ENCODE measurements at regions not wholly inside any gene's neighbourhood (a gene's known extent, or its start where the extent isn't known, plus 50 kb on each side); places are given as distances from the start of the nearest gene placed in this dataset.

DNA sequence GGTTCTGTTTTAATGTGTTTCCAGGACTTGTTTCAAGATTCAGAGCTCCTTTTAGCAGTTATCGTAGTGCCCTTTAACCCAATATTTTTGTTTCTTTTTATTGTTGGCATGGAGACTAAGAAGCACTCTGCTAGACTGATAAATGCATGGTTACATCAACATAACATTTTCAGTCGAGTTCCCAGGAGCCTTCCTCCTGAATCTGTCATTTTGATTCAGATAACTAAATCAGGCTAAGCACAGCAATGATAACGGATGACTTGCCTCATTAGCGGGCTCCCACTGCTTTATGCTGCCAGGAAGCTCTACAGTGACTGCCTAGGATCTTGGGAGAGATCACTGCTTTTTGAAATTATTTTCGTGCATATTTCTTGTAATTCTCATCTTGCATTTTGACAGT, 772.8 kb upstream of the GJE1 start:
- Histone ChIP-seq H3K27ac (ENCODE audit: low read length) (no peak overlapping the region), H3K27me3 (ENCODE audit: low read depth, low read length) (no peaks in the 10 kb centered on the region), H3K4me1 (ENCODE audit: control insufficient read depth in 1 of 2, insufficient read depth in 2 of 2, low read length in 2 of 2) (no peaks in the 10 kb centered on the region), H3K4me3 (ENCODE audit: low read depth in 1 of 2, low read length in 2 of 2) (peak overlapping the region in 1 of 2 donors; percentile 18), H3K9me3 (ENCODE audit: control insufficient read depth in 1 of 2, low read length in 2 of 2) (no peaks in the 10 kb centered on the region), H3K36me3 (ENCODE audit: control insufficient read depth in 1 of 2, insufficient read depth in 2 of 2, low read length in 2 of 2) (no peaks in the 10 kb centered on the region)

- Histone ChIP-seq H3K36me3 (ENCODE audit: control insufficient read depth in 1 of 2, insufficient read depth in 2 of 2, low read length in 2 of 2) (no peaks in the 10 kb centered on the region), H3K27ac (ENCODE audit: low read length) (no peak overlapping the region)
Measured at GRCh38 chr6:141354191-141354955, 778.4 kb upstream of the GJE1 start.

GRCh38 chr6:141351721-141352120, 781.0 kb upstream of the GJE1 start:
- Histone ChIP-seq H3K4me3 (ENCODE audit: low read depth in 1 of 2, low read length in 2 of 2) (no peak overlapping the region), H3K4me1 (ENCODE audit: control insufficient read depth in 1 of 2, insufficient read depth in 2 of 2, low read length in 2 of 2) (no peaks in the 10 kb centered on the region), H3K27ac (ENCODE audit: low read length) (no peak overlapping the region), H3K9me3 (ENCODE audit: control insufficient read depth in 1 of 2, low read length in 2 of 2) (no peaks in the 10 kb centered on the region), H3K27me3 (ENCODE audit: low read depth, low read length) (no peaks in the 10 kb centered on the region), H3K36me3 (ENCODE audit: control insufficient read depth in 1 of 2, insufficient read depth in 2 of 2, low read length in 2 of 2) (no peaks in the 10 kb centered on the region)

More at GRCh38 chr6:141354191-141354955, 778.4 kb upstream of the GJE1 start:
- no peak overlapping the region for H3K4me3 ChIP-seq (ENCODE audit: low read depth in 1 of 2, low read length in 2 of 2)
- H3K4me1 ChIP-seq (ENCODE audit: control insufficient read depth in 1 of 2, insufficient read depth in 2 of 2, low read length in 2 of 2), result no peaks in the 10 kb centered on the region
- no peaks in the 10 kb centered on the region for H3K9me3 ChIP-seq (ENCODE audit: control insufficient read depth in 1 of 2, low read length in 2 of 2)
- H3K27me3 ChIP-seq (ENCODE audit: low read depth, low read length), result no peaks in the 10 kb centered on the region

- Histone ChIP-seq H3K27me3 (ENCODE audit: low read depth, low read length) (no peaks in the 10 kb centered on the region), H3K4me1 (ENCODE audit: control insufficient read depth in 1 of 2, insufficient read depth in 2 of 2, low read length in 2 of 2) (no peaks in the 10 kb centered on the region), H3K4me3 (ENCODE audit: low read depth in 1 of 2, low read length in 2 of 2) (no peak overlapping the region), H3K27ac (ENCODE audit: low read length) (no peak overlapping the region), H3K9me3 (ENCODE audit: control insufficient read depth in 1 of 2, low read length in 2 of 2) (no peaks in the 10 kb centered on the region), H3K36me3 (ENCODE audit: control insufficient read depth in 1 of 2, insufficient read depth in 2 of 2, low read length in 2 of 2) (no peaks in the 10 kb centered on the region)
Measured at GRCh38 chr6:141349710-141350109, 783.0 kb upstream of the GJE1 start.

DNA sequence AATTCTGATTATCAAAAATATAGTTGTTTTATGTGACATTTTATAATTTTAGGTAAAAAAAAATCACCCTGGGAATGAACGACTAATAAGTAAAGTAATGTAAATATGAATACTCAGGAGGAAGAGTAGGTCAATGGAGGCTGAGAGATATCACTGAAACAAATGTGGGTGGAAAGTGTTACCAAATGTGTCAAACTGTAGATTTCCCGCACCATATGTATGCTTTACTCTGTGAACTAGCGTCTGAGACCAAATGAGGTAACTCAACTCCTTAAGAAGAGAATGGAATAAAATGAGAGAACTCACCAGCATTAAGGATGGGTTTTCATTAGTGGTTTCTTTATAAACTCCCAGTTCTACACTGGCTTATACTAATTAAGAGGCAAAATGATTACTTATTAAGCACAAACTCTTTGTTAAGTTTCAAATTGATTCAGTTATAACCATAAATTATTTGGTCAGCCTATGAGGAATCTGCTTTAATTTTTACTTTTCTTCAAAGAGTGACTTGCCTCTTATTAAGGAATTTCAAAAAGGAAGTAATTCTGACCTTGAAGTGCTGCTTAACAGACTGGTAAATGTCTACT, 784.7 kb upstream of the GJE1 start:
- no peaks in the 10 kb centered on the region for H3K36me3 ChIP-seq (ENCODE audit: control insufficient read depth in 1 of 2, insufficient read depth in 2 of 2, low read length in 2 of 2)
- no peak overlapping the region for H3K4me3 ChIP-seq (ENCODE audit: low read depth in 1 of 2, low read length in 2 of 2)
- H3K27ac ChIP-seq (ENCODE audit: low read length), result no peak overlapping the region
- H3K4me1 ChIP-seq (ENCODE audit: control insufficient read depth in 1 of 2, insufficient read depth in 2 of 2, low read length in 2 of 2), result no peaks in the 10 kb centered on the region
- no peaks in the 10 kb centered on the region for H3K9me3 ChIP-seq (ENCODE audit: control insufficient read depth in 1 of 2, low read length in 2 of 2)
- H3K27me3 ChIP-seq (ENCODE audit: low read depth, low read length), result no peaks in the 10 kb centered on the region

GRCh38 chr6:141347086-141347485, 785.6 kb upstream of the GJE1 start:
- Histone ChIP-seq H3K27me3 (ENCODE audit: low read depth, low read length) (no peaks in the 10 kb centered on the region), H3K9me3 (ENCODE audit: control insufficient read depth in 1 of 2, low read length in 2 of 2) (no peaks in the 10 kb centered on the region), H3K4me3 (ENCODE audit: low read depth in 1 of 2, low read length in 2 of 2) (no peak overlapping the region), H3K27ac (ENCODE audit: low read length) (no peak overlapping the region), H3K36me3 (ENCODE audit: control insufficient read depth in 1 of 2, insufficient read depth in 2 of 2, low read length in 2 of 2) (no peaks in the 10 kb centered on the region), H3K4me1 (ENCODE audit: control insufficient read depth in 1 of 2, insufficient read depth in 2 of 2, low read length in 2 of 2) (no peaks in the 10 kb centered on the region)

DNA sequence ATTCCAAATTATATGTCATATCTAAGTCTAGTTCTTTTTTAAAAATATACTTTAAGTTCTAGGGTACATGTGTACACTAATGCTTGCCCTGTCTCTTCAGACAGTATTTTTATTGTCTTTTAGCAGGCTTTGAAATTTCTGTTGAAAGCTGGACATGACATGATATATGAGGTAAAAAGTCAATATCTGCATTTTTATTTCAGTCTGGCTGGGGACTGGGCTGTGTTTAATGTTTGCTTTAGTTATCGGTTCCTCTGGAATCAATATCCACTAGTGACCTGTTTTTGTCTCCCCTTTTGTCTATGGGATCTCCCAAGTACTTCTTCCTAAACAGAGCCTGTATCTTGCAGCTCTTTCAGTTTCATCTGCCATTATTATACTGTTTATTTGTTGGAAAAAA, 786.2 kb upstream of the GJE1 start:
- Histone ChIP-seq H3K4me1 (ENCODE audit: control insufficient read depth in 1 of 2, insufficient read depth in 2 of 2, low read length in 2 of 2) (no peaks in the 10 kb centered on the region), H3K27ac (ENCODE audit: low read length) (no peak overlapping the region), H3K36me3 (ENCODE audit: control insufficient read depth in 1 of 2, insufficient read depth in 2 of 2, low read length in 2 of 2) (no peaks in the 10 kb centered on the region), H3K4me3 (ENCODE audit: low read depth in 1 of 2, low read length in 2 of 2) (no peak overlapping the region), H3K9me3 (ENCODE audit: control insufficient read depth in 1 of 2, low read length in 2 of 2) (no peaks in the 10 kb centered on the region), H3K27me3 (ENCODE audit: low read depth, low read length) (no peaks in the 10 kb centered on the region)

DNA sequence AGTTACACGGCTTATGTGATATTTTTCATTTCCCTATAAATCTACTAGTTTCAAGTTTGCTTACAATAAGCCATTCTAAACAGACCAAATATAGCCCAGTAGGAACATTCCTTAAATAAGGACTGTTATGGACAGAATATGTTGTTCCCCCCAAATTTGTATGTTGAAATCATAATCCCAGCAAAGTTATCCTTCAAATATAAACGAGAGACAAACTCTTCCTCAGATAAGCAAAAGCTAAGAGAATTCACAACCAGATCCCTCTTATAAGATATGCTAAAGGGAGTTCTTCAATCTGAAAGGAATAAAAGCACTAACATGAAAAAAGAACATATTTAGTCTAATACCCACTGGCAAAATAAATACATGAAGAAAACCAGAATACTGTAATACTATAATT, 795.5 kb upstream of the GJE1 start:
- Histone ChIP-seq H3K9me3 (ENCODE audit: control insufficient read depth in 1 of 2, low read length in 2 of 2) (no peaks in the 10 kb centered on the region), H3K36me3 (ENCODE audit: control insufficient read depth in 1 of 2, insufficient read depth in 2 of 2, low read length in 2 of 2) (no peaks in the 10 kb centered on the region), H3K4me1 (ENCODE audit: control insufficient read depth in 1 of 2, insufficient read depth in 2 of 2, low read length in 2 of 2) (peaks cover 0 to 7% of the 10 kb centered on the region in 2 donors), H3K27me3 (ENCODE audit: low read depth, low read length) (no peaks in the 10 kb centered on the region), H3K27ac (ENCODE audit: low read length) (no peak overlapping the region), H3K4me3 (ENCODE audit: low read depth in 1 of 2, low read length in 2 of 2) (no peak overlapping the region)

DNA sequence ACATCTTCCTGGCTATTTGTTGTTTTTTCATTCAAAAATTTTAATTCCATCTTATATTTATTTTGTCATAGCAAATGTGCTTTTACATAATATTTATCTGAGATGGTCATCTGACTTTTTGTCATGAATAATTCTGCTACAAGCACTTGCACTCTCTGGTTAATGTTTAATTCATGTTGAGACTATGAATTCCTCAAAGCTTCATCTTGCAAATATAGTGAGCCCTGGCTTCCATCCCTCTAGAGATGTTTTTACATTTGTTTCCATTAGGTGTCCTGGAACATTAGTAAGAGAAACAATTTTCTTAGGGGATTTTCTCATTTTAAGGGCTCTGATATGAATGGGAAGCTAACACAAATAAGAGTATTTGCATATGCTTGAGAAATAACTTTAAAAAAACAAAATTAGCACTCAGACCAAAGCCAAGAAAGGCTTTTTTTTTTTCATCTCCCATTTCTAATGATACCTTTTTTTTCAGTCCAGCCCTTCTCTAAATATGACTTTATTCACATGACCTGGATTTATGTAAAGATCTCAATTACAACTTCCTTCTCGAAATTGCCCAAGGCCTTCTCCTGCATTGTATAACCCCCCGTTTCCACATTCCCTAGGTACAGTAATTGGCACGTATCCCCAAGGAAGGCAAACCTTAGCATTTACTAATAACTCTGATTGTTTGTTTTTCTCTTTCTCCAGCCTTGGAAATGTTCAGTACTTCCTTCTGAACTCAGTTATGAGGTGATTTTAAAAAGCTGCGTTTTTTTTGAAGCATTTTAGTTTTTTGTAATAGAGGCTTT, 797.0 kb upstream of the GJE1 start:
- Histone ChIP-seq H3K36me3 (ENCODE audit: control insufficient read depth in 1 of 2, insufficient read depth in 2 of 2, low read length in 2 of 2) (no peaks in the 10 kb centered on the region), H3K4me3 (ENCODE audit: low read depth in 1 of 2, low read length in 2 of 2) (no peak overlapping the region), H3K4me1 (ENCODE audit: control insufficient read depth in 1 of 2, insufficient read depth in 2 of 2, low read length in 2 of 2) (peaks cover 0 to 7% of the 10 kb centered on the region in 2 donors)

DNA sequence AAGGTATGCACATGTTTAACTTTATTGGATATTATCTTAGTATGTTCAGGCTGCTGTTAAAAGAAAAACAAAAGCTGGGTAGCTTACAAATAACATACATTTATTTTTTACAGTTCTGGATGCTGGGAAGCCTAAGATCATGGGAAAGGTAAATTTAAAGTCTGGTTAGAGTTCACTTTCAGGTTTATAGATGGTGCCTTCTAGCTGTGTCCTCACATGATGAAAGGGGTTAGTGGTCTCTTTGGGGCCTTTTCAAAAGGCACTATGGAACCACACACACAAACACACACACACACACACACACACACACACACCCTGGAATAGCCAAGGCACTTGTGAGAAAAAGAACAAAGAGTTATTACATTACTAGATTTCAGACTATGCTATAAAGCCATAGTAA, 805.8 kb upstream of the GJE1 start:
- H3K4me3 ChIP-seq (ENCODE audit: low read depth in 1 of 2, low read length in 2 of 2), result peak overlapping the region; percentile 2 to 44
- H3K27me3 ChIP-seq (ENCODE audit: low read depth, low read length), result no peaks in the 10 kb centered on the region
- H3K36me3 ChIP-seq (ENCODE audit: control insufficient read depth in 1 of 2, insufficient read depth in 2 of 2, low read length in 2 of 2), result no peaks in the 10 kb centered on the region
- H3K4me1 ChIP-seq (ENCODE audit: control insufficient read depth in 1 of 2, insufficient read depth in 2 of 2, low read length in 2 of 2), result no peaks in the 10 kb centered on the region
- no peak overlapping the region for H3K27ac ChIP-seq (ENCODE audit: low read length)
- no peaks in the 10 kb centered on the region for H3K9me3 ChIP-seq (ENCODE audit: control insufficient read depth in 1 of 2, low read length in 2 of 2)

More for the DNA sequence above, 797.0 kb upstream of the GJE1 start:
- Histone ChIP-seq H3K27ac (ENCODE audit: low read length) (no peak overlapping the region), H3K9me3 (ENCODE audit: control insufficient read depth in 1 of 2, low read length in 2 of 2) (no peaks in the 10 kb centered on the region), H3K27me3 (ENCODE audit: low read depth, low read length) (no peaks in the 10 kb centered on the region)

DNA sequence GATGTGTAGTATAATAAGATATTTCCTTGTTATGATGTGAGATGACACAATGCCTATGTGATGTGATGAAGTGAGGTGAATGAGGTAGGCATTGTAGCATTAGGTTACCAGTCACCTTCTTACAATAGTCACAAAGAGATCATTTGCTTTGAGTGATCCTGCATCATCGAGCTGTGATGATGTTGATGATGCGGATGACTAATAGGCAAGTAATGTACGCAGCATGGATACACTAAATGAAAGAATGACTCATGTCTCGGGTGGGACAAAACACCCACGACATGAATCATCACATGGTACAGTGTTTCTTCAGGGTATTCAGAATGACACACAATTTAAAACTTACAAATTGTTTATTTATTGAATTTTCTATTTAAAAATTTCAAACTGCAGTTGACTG, 806.3 kb upstream of the GJE1 start:
- H3K27me3 ChIP-seq (ENCODE audit: low read depth, low read length), result no peaks in the 10 kb centered on the region
- no peaks in the 10 kb centered on the region for H3K4me1 ChIP-seq (ENCODE audit: control insufficient read depth in 1 of 2, insufficient read depth in 2 of 2, low read length in 2 of 2)
- H3K27ac ChIP-seq (ENCODE audit: low read length), result no peak overlapping the region
- H3K36me3 ChIP-seq (ENCODE audit: control insufficient read depth in 1 of 2, insufficient read depth in 2 of 2, low read length in 2 of 2), result no peaks in the 10 kb centered on the region
- H3K4me3 ChIP-seq (ENCODE audit: low read depth in 1 of 2, low read length in 2 of 2), result peak overlapping the region; percentile 2 to 44
- no peaks in the 10 kb centered on the region for H3K9me3 ChIP-seq (ENCODE audit: control insufficient read depth in 1 of 2, low read length in 2 of 2)
